ENCODE measurements at regions not wholly inside any gene's neighbourhood (a gene's known extent, or its start where the extent isn't known, plus 50 kb on each side); places are given as distances from the start of the nearest gene placed in this dataset.

DNA sequence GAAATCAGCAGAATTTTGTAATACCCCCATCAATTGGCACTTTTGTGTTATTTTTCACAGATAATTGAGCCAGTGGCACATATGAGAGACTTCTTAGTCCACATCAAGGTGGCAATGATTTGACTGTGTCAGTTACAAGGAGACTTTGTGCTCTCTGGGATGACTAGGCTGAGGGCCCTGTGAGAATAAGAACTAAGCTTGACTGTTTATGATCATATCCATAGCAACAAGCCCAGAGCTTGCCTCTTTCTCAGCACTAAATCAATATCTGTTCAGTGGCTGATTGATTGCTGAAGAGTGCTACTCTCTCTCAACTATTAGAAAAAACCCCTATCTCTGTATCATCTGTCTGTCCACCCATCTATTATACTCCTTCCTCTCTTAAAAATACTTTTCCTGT is 185.3 kb upstream of the PLPP4 start:
- Histone ChIP-seq H3K9me3 (ENCODE audit: low read length) (no peaks in the 10 kb centered on the region), H3K36me3 (ENCODE audit: insufficient read depth, low read length) (no peaks in the 10 kb centered on the region), H3K9me2 (ENCODE audit: insufficient read depth, low read length) (no peaks in the 10 kb centered on the region), H4K20me1 (ENCODE audit: insufficient read depth, low read length) (no peaks in the 10 kb centered on the region), H3K4me2 (ENCODE audit: low read length) (no peak overlapping the region), H3K4me3 (ENCODE audit: low read depth, low read length, poor library complexity, severe bottlenecking) (no peak overlapping the region), H3K27ac (ENCODE audit: low read depth, low read length, poor library complexity, severe bottlenecking) (no peak overlapping the region), H3K4me1 (ENCODE audit: insufficient read depth, low read length, poor library complexity, severe bottlenecking) (no peaks in the 10 kb centered on the region), H3K79me2 (ENCODE audit: insufficient read depth, low read depth, low read length) (no peaks in the 10 kb centered on the region), H2AFZ (ENCODE audit: low read length) (no peak overlapping the region)
- TF ChIP-seq, protein P1, sequence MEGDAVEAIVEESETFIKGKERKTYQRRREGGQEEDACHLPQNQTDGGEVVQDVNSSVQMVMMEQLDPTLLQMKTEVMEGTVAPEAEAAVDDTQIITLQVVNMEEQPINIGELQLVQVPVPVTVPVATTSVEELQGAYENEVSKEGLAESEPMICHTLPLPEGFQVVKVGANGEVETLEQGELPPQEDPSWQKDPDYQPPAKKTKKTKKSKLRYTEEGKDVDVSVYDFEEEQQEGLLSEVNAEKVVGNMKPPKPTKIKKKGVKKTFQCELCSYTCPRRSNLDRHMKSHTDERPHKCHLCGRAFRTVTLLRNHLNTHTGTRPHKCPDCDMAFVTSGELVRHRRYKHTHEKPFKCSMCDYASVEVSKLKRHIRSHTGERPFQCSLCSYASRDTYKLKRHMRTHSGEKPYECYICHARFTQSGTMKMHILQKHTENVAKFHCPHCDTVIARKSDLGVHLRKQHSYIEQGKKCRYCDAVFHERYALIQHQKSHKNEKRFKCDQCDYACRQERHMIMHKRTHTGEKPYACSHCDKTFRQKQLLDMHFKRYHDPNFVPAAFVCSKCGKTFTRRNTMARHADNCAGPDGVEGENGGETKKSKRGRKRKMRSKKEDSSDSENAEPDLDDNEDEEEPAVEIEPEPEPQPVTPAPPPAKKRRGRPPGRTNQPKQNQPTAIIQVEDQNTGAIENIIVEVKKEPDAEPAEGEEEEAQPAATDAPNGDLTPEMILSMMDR (conservative IDR thresholded peaks at IDR 0.05; ENCODE audit: low read length) = no peak
- TF ChIP-seq EZH2phosphoT487 (IDR thresholded peaks at IDR 0.05; ENCODE audit: borderline replicate concordance, low read depth, low read length) = no peak
- DNase-seq (ENCODE audit: low spot score) = no peak
- ChIA-PET POLR2A (no interaction called here), CTCF (ENCODE audit: unreplicated experiment) (no interaction called here)
- BruUV-seq (replicated peaks) = no TSS peak
- intact Hi-C loops (cut with micrococcal nuclease; ENCODE audit: unreplicated experiment) = no loop called here

DNA sequence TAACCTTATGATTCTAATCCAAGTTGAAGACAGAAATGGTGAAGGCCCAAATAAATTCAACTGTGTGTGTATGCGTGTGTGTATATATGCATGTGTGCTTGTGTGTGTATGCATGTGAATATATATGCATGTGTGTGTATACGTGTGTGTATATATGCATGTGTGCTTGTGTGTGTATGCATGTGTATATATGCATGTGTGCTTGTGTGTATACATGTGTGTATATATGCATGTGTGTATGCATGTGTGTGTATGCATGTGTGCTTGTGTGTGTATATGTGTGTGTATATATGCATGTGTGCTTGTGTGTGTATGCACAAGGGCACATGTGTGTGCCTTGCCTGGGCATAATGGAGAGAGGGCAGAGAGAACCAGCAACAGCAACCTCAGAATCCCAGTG is 184.7 kb upstream of the PLPP4 start:
- H3K9me2 ChIP-seq (ENCODE audit: insufficient read depth, low read length) = no peaks in the 10 kb centered on the region
- intact Hi-C loops (cut with micrococcal nuclease; ENCODE audit: unreplicated experiment) = no loop called here
- no peak overlapping the region for H3K27ac ChIP-seq (ENCODE audit: low read depth, low read length, poor library complexity, severe bottlenecking)
- no peaks in the 10 kb centered on the region for H3K36me3 ChIP-seq (ENCODE audit: insufficient read depth, low read length)
- no peak for DNase-seq (ENCODE audit: low spot score)
- CTCF ChIA-PET (ENCODE audit: unreplicated experiment) = no interaction called here
- no peaks in the 10 kb centered on the region for H3K79me2 ChIP-seq (ENCODE audit: insufficient read depth, low read depth, low read length)
- no peak overlapping the region for H2AFZ ChIP-seq (ENCODE audit: low read length)
- no peaks in the 10 kb centered on the region for H3K4me1 ChIP-seq (ENCODE audit: insufficient read depth, low read length, poor library complexity, severe bottlenecking)
- POLR2A ChIA-PET = no interaction called here
- TF ChIP-seq, protein P1 (conservative IDR thresholded peaks at IDR 0.05; ENCODE audit: low read length) = no peak
- TF ChIP-seq EZH2phosphoT487 (IDR thresholded peaks at IDR 0.05; ENCODE audit: borderline replicate concordance, low read depth, low read length) = no peak
- no peak overlapping the region for H3K4me3 ChIP-seq (ENCODE audit: low read depth, low read length, poor library complexity, severe bottlenecking)
- no peaks in the 10 kb centered on the region for H3K9me3 ChIP-seq (ENCODE audit: low read length)
- H4K20me1 ChIP-seq (ENCODE audit: insufficient read depth, low read length) = no peaks in the 10 kb centered on the region
- BruUV-seq (replicated peaks) = no TSS peak
- no peak overlapping the region for H3K4me2 ChIP-seq (ENCODE audit: low read length)

DNA sequence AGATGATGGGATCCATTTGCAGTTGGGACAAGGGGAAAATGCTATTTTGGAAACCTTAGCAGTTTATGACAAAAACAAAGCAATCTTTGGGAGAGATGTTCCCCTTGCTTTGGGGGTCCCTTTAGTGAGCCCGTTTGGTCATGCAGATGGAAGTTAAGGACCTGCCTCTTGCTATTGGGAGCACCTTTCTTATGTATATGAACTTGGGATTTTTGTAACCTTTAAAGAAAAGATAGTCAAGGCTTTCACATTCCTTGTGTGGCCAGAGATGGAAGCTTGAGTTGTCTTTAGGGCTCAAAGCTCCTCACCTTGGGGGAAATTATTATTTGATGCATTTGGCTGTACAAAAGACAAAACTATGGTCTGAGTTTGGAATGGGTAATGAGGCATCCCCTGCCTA is 179.0 kb upstream of the PLPP4 start:
- no TSS peak for BruUV-seq (replicated peaks)
- no peaks in the 10 kb centered on the region for H3K9me2 ChIP-seq (ENCODE audit: insufficient read depth, low read length)
- intact Hi-C loops (cut with micrococcal nuclease; ENCODE audit: unreplicated experiment) = no loop called here
- H2AFZ ChIP-seq (ENCODE audit: low read length) = no peak overlapping the region
- H3K9me3 ChIP-seq (ENCODE audit: low read length) = no peaks in the 10 kb centered on the region
- DNase-seq (ENCODE audit: low spot score) = no peak
- H3K4me2 ChIP-seq (ENCODE audit: low read length) = no peak overlapping the region
- POLR2A ChIA-PET = no interaction called here
- H3K4me1 ChIP-seq (ENCODE audit: insufficient read depth, low read length, poor library complexity, severe bottlenecking) = no peaks in the 10 kb centered on the region
- CTCF ChIA-PET (ENCODE audit: unreplicated experiment) = no interaction called here
- H3K79me2 ChIP-seq (ENCODE audit: insufficient read depth, low read depth, low read length) = no peaks in the 10 kb centered on the region
- no peak overlapping the region for H3K4me3 ChIP-seq (ENCODE audit: low read depth, low read length, poor library complexity, severe bottlenecking)
- H3K27ac ChIP-seq (ENCODE audit: low read depth, low read length, poor library complexity, severe bottlenecking) = no peak overlapping the region
- H4K20me1 ChIP-seq (ENCODE audit: insufficient read depth, low read length) = no peaks in the 10 kb centered on the region
- TF ChIP-seq EZH2phosphoT487 (IDR thresholded peaks at IDR 0.05; ENCODE audit: borderline replicate concordance, low read depth, low read length) = no peak
- TF ChIP-seq, protein P1 (conservative IDR thresholded peaks at IDR 0.05; ENCODE audit: low read length) = no peak
- H3K36me3 ChIP-seq (ENCODE audit: insufficient read depth, low read length) = no peaks in the 10 kb centered on the region
